Caco-2 (cell line): ENCODE measurements at regions not wholly inside any gene's neighbourhood (a gene's known extent, or its start where the extent isn't known, plus 50 kb on each side); places are given as distances from the start of the nearest gene placed in this dataset.

Experiments
- BruUV-seq: library from RNA; stranded (reverse); fragments of 400-500 nt; replicated peaks from 2 replicates; lab custom pipeline; 2021; lab: Mats Ljungman, UMichigan
- CTCF ChIA-PET: fragments of 300-600 bp; sonication (Branson Sonifier 250); formaldehyde crosslinking; loops from one replicate; lab custom pipeline; 2022; ENCODE audit warnings: antibody characterized with exemption; lab: Charles Lee
- POLR2A ChIA-PET: fragments of 300-600 bp; sonication (Branson Sonifier 250); formaldehyde crosslinking; loops from one replicate; lab custom pipeline; 2022; ENCODE audit warnings: antibody characterized with exemption; lab: Charles Lee
- DNase-seq, 2 experiments: peaks; one replicate each; pipeline versions ENCODE4 v3.0.0 to v3.0.0-alpha.2; 2020 to 2022
- H3K27me3 ChIP-seq: replicated peaks from 2 replicates; pipeline ENCODE4 v1.6.0; 2011; ENCODE audit warnings: low read length; ENCODE audit not compliant: control insufficient read depth, insufficient read depth
- H3K36me3 ChIP-seq: 2 replicates; pipeline ENCODE4 v1.5.1; 2011; ENCODE audit warnings: low read length; ENCODE audit not compliant: control insufficient read depth, insufficient read depth
- H3K4me1 ChIP-seq: fragments of 250-450 bp; sonication (Bioruptor Pico); 2 replicates; pipeline ENCODE4 v1.5.1; 2020; ENCODE audit warnings: mild to moderate bottlenecking
- H3K4me3 ChIP-seq: 2 replicates; pipeline ENCODE4 v1.5.1; 2011; ENCODE audit warnings: low read depth, mild to moderate bottlenecking, control low read depth, low read length
- H3K9me3 ChIP-seq: fragments of 250-450 bp; sonication (Bioruptor Pico); 2 replicates; pipeline ENCODE4 v1.5.1; 2020; ENCODE audit warnings: mild to moderate bottlenecking, moderate library complexity
- H3K27ac Mint-ChIP-seq: one replicate; pipeline ENCODE4 v1.8.0; 2022; ENCODE audit warnings: mixed read lengths; ENCODE audit not compliant: unreplicated experiment
- H3K27me3 Mint-ChIP-seq: one replicate; pipeline ENCODE4 v1.8.0; 2022; ENCODE audit warnings: mixed read lengths; ENCODE audit not compliant: insufficient read depth, unreplicated experiment
- H3K36me3 Mint-ChIP-seq: one replicate; pipeline ENCODE4 v1.8.0; 2022; ENCODE audit warnings: mild to moderate bottlenecking, mixed read lengths; ENCODE audit not compliant: insufficient read depth, unreplicated experiment
- H3K4me1 Mint-ChIP-seq: one replicate; pipeline ENCODE4 v1.8.0; 2022; ENCODE audit warnings: low read depth, mixed read lengths; ENCODE audit not compliant: unreplicated experiment
- H3K4me3 Mint-ChIP-seq: one replicate; pipeline ENCODE4 v1.8.0; 2022; ENCODE audit warnings: mild to moderate bottlenecking, moderate library complexity, mixed read lengths; ENCODE audit not compliant: unreplicated experiment
- H3K9me3 Mint-ChIP-seq: one replicate; pipeline ENCODE4 v1.8.0; 2022; ENCODE audit warnings: mixed read lengths; ENCODE audit not compliant: unreplicated experiment
- CTCF ChIP-seq, 2 experiments: fragments of 200-600 bp in 1 of 2; IDR thresholded peaks; 1 replicate in 1 of 2; 2 replicates in 1 of 2; pipeline versions ENCODE4 v1.5.1 to v1.8.0; 2011 to 2022; ENCODE audit warnings: antibody characterized with exemption in 1 of 2, control low read depth in 1 of 2, inconsistent platforms in 1 of 2, low read depth in 1 of 2, low read length in 1 of 2, mild to moderate bottlenecking in 1 of 2, moderate library complexity in 1 of 2; ENCODE audit not compliant: insufficient read depth in 1 of 2, severe bottlenecking in 1 of 2, unreplicated experiment in 1 of 2
- intact Hi-C: fragments of 100-400 bp; cut with micrococcal nuclease; formaldehyde crosslinking; loops from one replicate; pipeline ENCODE4 v1.10.0; 2022; ENCODE audit not compliant: unreplicated experiment

- no peak for DNase-seq
- no peak overlapping the region for H3K4me3 ChIP-seq
- ChIA-PET POLR2A (no interaction called here), CTCF (no interaction called here)
- H3K36me3 ChIP-seq = no peaks in the 10 kb centered on the region
- Mint-ChIP-seq H3K4me1 (no peaks in the 10 kb centered on the region), H3K27me3 (no peaks in the 10 kb centered on the region), H3K9me3 (peaks cover 11% of the 10 kb centered on the region), H3K36me3 (no peaks in the 10 kb centered on the region), H3K4me3 (no peak overlapping the region), H3K27ac (no peak overlapping the region)
- intact Hi-C loops = no loop called here
- no peak for TF ChIP-seq CTCF (IDR thresholded peaks at IDR 0.05; ENCODE audit: insufficient read depth in 1 of 2, low read depth in 1 of 2, low read length in 1 of 2, severe bottlenecking in 1 of 2, unreplicated experiment in 1 of 2)
- no peaks in the 10 kb centered on the region for H3K4me1 ChIP-seq
- 0 out of 2 replicates have a peak, but pooled peaks cover 3% of the 10 kb centered on the region for H3K9me3 ChIP-seq
- H3K27me3 ChIP-seq = no peaks in the 10 kb centered on the region
- BruUV-seq = no TSS peak
Measured at GRCh38 chr5:14062178-14062577, 81.0 kb upstream of the TRIO start.

GRCh38 chr5:14061106-14061505, 82.0 kb upstream of the TRIO start:
- Histone ChIP-seq H3K36me3 (no peaks in the 10 kb centered on the region), H3K4me1 (no peaks in the 10 kb centered on the region), H3K27me3 (no peaks in the 10 kb centered on the region), H3K4me3 (no peak overlapping the region), H3K9me3 (0 out of 2 replicates have a peak, but pooled peaks cover 3% of the 10 kb centered on the region)
- no peaks in the 10 kb centered on the region for H3K36me3 Mint-ChIP-seq
- no peak for TF ChIP-seq CTCF (IDR thresholded peaks at IDR 0.05; ENCODE audit: insufficient read depth in 1 of 2, low read depth in 1 of 2, low read length in 1 of 2, severe bottlenecking in 1 of 2, unreplicated experiment in 1 of 2)
- ChIA-PET POLR2A (no interaction called here), CTCF (interaction anchor here (0.6 kb wide), 1 partner anchor 16 kb away, joined by 3 read pairs; no protein-coding TSS in a partner anchor)
- no peak overlapping the region for H3K27ac Mint-ChIP-seq
- no peaks in the 10 kb centered on the region for H3K4me1 Mint-ChIP-seq
- BruUV-seq = no TSS peak
- DNase-seq = peak in 1 of 2 experiments; percentile 40
- H3K4me3 Mint-ChIP-seq = no peak overlapping the region
- H3K27me3 Mint-ChIP-seq = no peaks in the 10 kb centered on the region
- intact Hi-C loops = no loop called here
- H3K9me3 Mint-ChIP-seq = peaks cover 11% of the 10 kb centered on the region

- H3K27me3 Mint-ChIP-seq = no peaks in the 10 kb centered on the region
- ChIA-PET POLR2A (no interaction called here), CTCF (no interaction called here)
- BruUV-seq = no TSS peak
- Histone ChIP-seq H3K27me3 (no peaks in the 10 kb centered on the region), H3K4me1 (no peaks in the 10 kb centered on the region), H3K36me3 (no peaks in the 10 kb centered on the region), H3K9me3 (0 out of 2 replicates have a peak, but pooled peaks cover 3% of the 10 kb centered on the region), H3K4me3 (no peak overlapping the region)
- H3K27ac Mint-ChIP-seq = no peak overlapping the region
- peaks cover 11% of the 10 kb centered on the region for H3K9me3 Mint-ChIP-seq
- no peaks in the 10 kb centered on the region for H3K4me1 Mint-ChIP-seq
- H3K4me3 Mint-ChIP-seq = no peak overlapping the region
- no peaks in the 10 kb centered on the region for H3K36me3 Mint-ChIP-seq
- intact Hi-C loops = no loop called here
- DNase-seq = no peak
- TF ChIP-seq CTCF (IDR thresholded peaks at IDR 0.05; ENCODE audit: insufficient read depth in 1 of 2, low read depth in 1 of 2, low read length in 1 of 2, severe bottlenecking in 1 of 2, unreplicated experiment in 1 of 2) = no peak
Measured at GRCh38 chr5:14060218-14060617, 82.9 kb upstream of the TRIO start.
